Hepatocyte (in vitro differentiated cells): ENCODE measurements at regions not wholly inside any gene's neighbourhood (a gene's known extent, or its start where the extent isn't known, plus 50 kb on each side); places are given as distances from the start of the nearest gene placed in this dataset.

ENCODE experiments used
- EZH2phosphoT487 ChIP-seq: fragments of 200-600 bp; sonication (generic); IDR thresholded peaks from one replicate; pipeline ENCODE4 v1.6.1; 2018; ENCODE audit warnings: antibody characterized with exemption, mild to moderate bottlenecking, low read depth, moderate library complexity; ENCODE audit not compliant: unreplicated experiment, severe bottlenecking
- TF ChIP-seq, protein P1 (sequence below): fragments of 200-600 bp; sonication (generic); IDR thresholded peaks from 2 replicates; pipeline ENCODE4 v1.5.1; 2016; ENCODE audit warnings: antibody characterized with exemption, mild to moderate bottlenecking; ENCODE audit not compliant: poor library complexity

DNA sequence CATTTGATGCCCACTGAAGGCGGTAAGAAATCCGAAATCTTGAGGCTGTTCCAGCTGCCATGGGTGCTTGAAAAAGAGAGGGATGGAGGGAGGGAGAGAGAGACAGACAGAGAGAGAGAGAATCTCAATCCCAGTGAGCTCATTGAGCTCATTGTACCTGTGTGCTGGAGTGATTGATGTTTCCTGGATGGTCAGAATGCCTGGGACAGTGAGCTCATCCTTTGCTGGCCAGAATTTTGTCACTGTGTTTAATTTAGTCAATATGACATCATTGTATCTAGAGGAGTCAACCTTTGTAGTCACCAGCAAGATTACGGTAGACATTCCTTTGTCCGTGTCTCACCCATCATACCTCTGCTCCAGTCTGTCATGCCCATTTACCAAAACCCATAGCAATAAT lies 625.4 kb upstream of the POM121L12 start:
- no peak for TF ChIP-seq EZH2phosphoT487
- TF ChIP-seq, protein P1, sequence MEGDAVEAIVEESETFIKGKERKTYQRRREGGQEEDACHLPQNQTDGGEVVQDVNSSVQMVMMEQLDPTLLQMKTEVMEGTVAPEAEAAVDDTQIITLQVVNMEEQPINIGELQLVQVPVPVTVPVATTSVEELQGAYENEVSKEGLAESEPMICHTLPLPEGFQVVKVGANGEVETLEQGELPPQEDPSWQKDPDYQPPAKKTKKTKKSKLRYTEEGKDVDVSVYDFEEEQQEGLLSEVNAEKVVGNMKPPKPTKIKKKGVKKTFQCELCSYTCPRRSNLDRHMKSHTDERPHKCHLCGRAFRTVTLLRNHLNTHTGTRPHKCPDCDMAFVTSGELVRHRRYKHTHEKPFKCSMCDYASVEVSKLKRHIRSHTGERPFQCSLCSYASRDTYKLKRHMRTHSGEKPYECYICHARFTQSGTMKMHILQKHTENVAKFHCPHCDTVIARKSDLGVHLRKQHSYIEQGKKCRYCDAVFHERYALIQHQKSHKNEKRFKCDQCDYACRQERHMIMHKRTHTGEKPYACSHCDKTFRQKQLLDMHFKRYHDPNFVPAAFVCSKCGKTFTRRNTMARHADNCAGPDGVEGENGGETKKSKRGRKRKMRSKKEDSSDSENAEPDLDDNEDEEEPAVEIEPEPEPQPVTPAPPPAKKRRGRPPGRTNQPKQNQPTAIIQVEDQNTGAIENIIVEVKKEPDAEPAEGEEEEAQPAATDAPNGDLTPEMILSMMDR, result no peak
